Endothelial cell of umbilical vein (primary cell): ENCODE measurements at regions not wholly inside any gene's neighbourhood (a gene's known extent, or its start where the extent isn't known, plus 50 kb on each side); places are given as distances from the start of the nearest gene placed in this dataset.

ENCODE experiments used
- BruUV-seq: library from RNA; stranded (reverse); fragments of 400-500 nt; replicated peaks from 2 replicates; lab custom pipeline; 2021; lab: Mats Ljungman, UMichigan
- CTCF ChIA-PET: fragments of 300-600, 350-600 bp; sonication (Branson Sonifier 250); formaldehyde crosslinking; loops from one replicate; lab custom pipeline; 2021; ENCODE audit warnings: antibody characterized with exemption, inconsistent platforms; lab: Charles Lee
- POLR2A ChIA-PET: fragments of 300-600, 350-600 bp; sonication (Branson Sonifier 250); formaldehyde crosslinking; loops from one replicate; lab custom pipeline; 2021; ENCODE audit warnings: antibody characterized with exemption, inconsistent platforms; lab: Charles Lee
- DNase-seq: peaks from one replicate; pipeline ENCODE4 v3.0.0-alpha.2; 2011; ENCODE audit warnings: low read depth, low spot score
- FAIRE-seq: peaks from 2 replicates; lab custom pipeline; 2011; peaks lifted over from hg19 to GRCh38; lab: Jason Lieb, UNC
- H2AFZ ChIP-seq: 2 replicates; pipeline ENCODE4 v1.6.0; 2012; ENCODE audit warnings: low read depth, low read length, control low read depth, inconsistent platforms
- H3K27ac ChIP-seq: 2 replicates; pipeline ENCODE4 v1.5.1; 2011; ENCODE audit warnings: low read depth, mild to moderate bottlenecking, control low read depth, low read length, moderate library complexity; ENCODE audit not compliant: insufficient read depth
- H3K27me3 ChIP-seq, 2 experiments: 2 replicates each; pipeline versions ENCODE4 v1.6.0 to v1.6.1; 2011; ENCODE audit warnings: low read length in 2 of 2, mixed read lengths in 1 of 2; ENCODE audit not compliant: control insufficient read depth in 2 of 2, insufficient read depth in 2 of 2
- H3K36me3 ChIP-seq, 2 experiments: 2 replicates in 1 of 2; 3 replicates in 1 of 2; pipeline ENCODE4 v1.5.1; 2011; ENCODE audit warnings: low read length in 2 of 2, mild to moderate bottlenecking in 1 of 2, moderate library complexity in 1 of 2; ENCODE audit not compliant: control insufficient read depth in 2 of 2, insufficient read depth in 2 of 2; ENCODE audit errors: extremely low read depth in 1 of 2
- H3K4me1 ChIP-seq: 3 replicates; pipeline ENCODE4 v1.5.1; 2011; ENCODE audit warnings: mild to moderate bottlenecking, low read length; ENCODE audit not compliant: control insufficient read depth, insufficient read depth; ENCODE audit errors: extremely low read depth
- H3K4me2 ChIP-seq: 2 replicates; pipeline ENCODE4 v1.6.1; 2011; ENCODE audit warnings: low read length, control low read depth, mixed read lengths; ENCODE audit not compliant: insufficient read depth
- H3K4me3 ChIP-seq, 3 experiments: fragments of 200-600 bp in 1 of 3; sonication (generic), shearing (Covaris generic) in 1 of 3; replicated peaks in 1 of 3; 2 replicates each; pipeline ENCODE4 v1.5.1; 2011 to 2016; ENCODE audit warnings: control low read depth in 3 of 3, low read length in 3 of 3, mild to moderate bottlenecking in 2 of 3, inconsistent platforms in 1 of 3, low read depth in 1 of 3, moderate library complexity in 1 of 3; ENCODE audit not compliant: insufficient read depth in 1 of 3
- H3K79me2 ChIP-seq: 2 replicates; pipeline ENCODE4 v1.6.0; 2012; ENCODE audit warnings: low read length, inconsistent platforms; ENCODE audit not compliant: control insufficient read depth, insufficient read depth
- H3K9ac ChIP-seq: replicated peaks from 2 replicates; pipeline ENCODE3; 2011; ENCODE audit warnings: low read length, control low read depth; ENCODE audit not compliant: insufficient read depth; ENCODE audit errors: extremely low read depth
- H3K9me1 ChIP-seq: replicated peaks from 3 replicates; pipeline ENCODE4 v1.6.0; 2011; ENCODE audit warnings: mild to moderate bottlenecking, low read length; ENCODE audit not compliant: control insufficient read depth, insufficient read depth; ENCODE audit errors: extremely low read depth
- H3K9me3 ChIP-seq: replicated peaks from 2 replicates; pipeline ENCODE4 v1.5.1; 2012; ENCODE audit warnings: low read length, inconsistent platforms; ENCODE audit not compliant: control insufficient read depth, insufficient read depth
- H4K20me1 ChIP-seq: replicated peaks from 2 replicates; pipeline ENCODE3; 2011; ENCODE audit warnings: mild to moderate bottlenecking, low read length; ENCODE audit not compliant: control insufficient read depth, insufficient read depth; ENCODE audit errors: extremely low read depth
- CTCF ChIP-seq, 2 donors: IDR thresholded peaks; 1 replicate in 1 of 2; 2 replicates in 1 of 2; pipeline ENCODE4 v1.5.1; 2011; ENCODE audit warnings: low read length in 2 of 2, mild to moderate bottlenecking in 2 of 2, moderate library complexity in 2 of 2, control low read depth in 1 of 2, inconsistent platforms in 1 of 2, low read depth in 1 of 2; ENCODE audit not compliant: insufficient read depth in 1 of 2; ENCODE audit errors: extremely low read depth in 1 of 2
- EZH2 ChIP-seq: IDR thresholded peaks from 2 replicates; pipeline ENCODE4 v1.6.1; 2012; ENCODE audit warnings: borderline replicate concordance, low read depth, mild to moderate bottlenecking, moderate library complexity, low read length, inconsistent platforms; ENCODE audit not compliant: severe bottlenecking
- FOS ChIP-seq: IDR thresholded peaks from 2 replicates; pipeline ENCODE4 v1.6.1; 2011; ENCODE audit warnings: mild to moderate bottlenecking, low read length, moderate library complexity, borderline replicate concordance; ENCODE audit not compliant: insufficient read depth
- GATA2 ChIP-seq: IDR thresholded peaks from 2 replicates; pipeline ENCODE4 v1.7.0; 2011; ENCODE audit warnings: low read depth, mild to moderate bottlenecking, moderate library complexity, mixed read lengths, low read length; ENCODE audit not compliant: insufficient read length, insufficient read depth
- JUN ChIP-seq: IDR thresholded peaks from 2 replicates; pipeline ENCODE4 v1.6.1; 2011; ENCODE audit warnings: borderline replicate concordance, low read depth; ENCODE audit not compliant: insufficient read length, insufficient read depth
- MYC ChIP-seq: IDR thresholded peaks from one replicate; pipeline ENCODE4 v1.6.1; 2011; ENCODE audit warnings: mild to moderate bottlenecking, low read depth, low read length
- POLR2A ChIP-seq: IDR thresholded peaks from 2 replicates; pipeline ENCODE4 v1.6.1; 2012; ENCODE audit warnings: low read depth, mild to moderate bottlenecking, control low read depth, low read length
- POLR2AphosphoS5 ChIP-seq: IDR thresholded peaks from 2 replicates; pipeline ENCODE4 v1.6.1; 2012; ENCODE audit warnings: low read depth, mild to moderate bottlenecking, control low read depth, low read length, moderate library complexity; ENCODE audit not compliant: insufficient read depth
- dilution Hi-C: fragments of 300-500 bp; cut with MboI; formaldehyde crosslinking; loops from one replicate; pipeline ENCODE4 v1.15.0; 2019; ENCODE audit warnings: low sequenced_read_pairs; ENCODE audit not compliant: extremely low pct_ligation_motif_present
- intact Hi-C: fragments of 100-400 bp; cut with micrococcal nuclease; formaldehyde crosslinking; loops from one replicate; pipeline ENCODE4 v1.10.0; 2022
- TF ChIP-seq, protein P1 (sequence below): IDR thresholded peaks from 2 replicates; pipeline ENCODE4 v1.6.1; 2011; ENCODE audit not compliant: insufficient read depth, insufficient read length

DNA sequence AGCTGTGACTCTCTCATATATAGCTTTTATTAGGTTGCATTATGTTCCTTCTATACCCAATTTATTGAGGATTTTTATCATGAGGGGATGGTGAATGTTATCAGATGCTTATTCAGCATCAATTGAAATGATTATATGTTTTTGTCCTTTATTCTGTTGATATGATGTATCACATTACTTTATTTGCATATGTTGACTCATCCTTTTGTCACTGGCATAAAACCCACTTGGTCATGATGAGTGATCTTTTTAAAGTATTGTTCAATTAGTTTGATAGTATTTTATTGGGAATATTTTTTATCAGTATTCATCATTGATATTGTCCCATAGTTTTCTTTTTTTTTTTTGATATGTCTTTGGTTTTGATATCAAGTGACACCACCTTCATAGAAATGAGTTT, 529.9 kb downstream of the MMUT start:
- FAIRE-seq: no peak
- DNase-seq: no peak
- H3K27ac ChIP-seq: no peak overlapping the region
- H3K4me2 ChIP-seq: no peak overlapping the region
- no peak overlapping the region for H2AFZ ChIP-seq
- H3K4me1 ChIP-seq: no peaks in the 10 kb centered on the region
- H3K36me3 ChIP-seq: no peaks in the 10 kb centered on the region
- H3K79me2 ChIP-seq: no peaks in the 10 kb centered on the region
- TF ChIP-seq GATA2 (no peak), CTCF (IDR thresholded peaks at IDR 0.05; ENCODE audit: extremely low read depth in 1 of 2, insufficient read depth in 1 of 2, low read depth in 1 of 2, low read length in 2 of 2) (no peak), POLR2A (no peak), POLR2AphosphoS5 (no peak), FOS (no peak), EZH2 (no peak), MYC (no peak), JUN (no peak)
- TF ChIP-seq, protein P1, sequence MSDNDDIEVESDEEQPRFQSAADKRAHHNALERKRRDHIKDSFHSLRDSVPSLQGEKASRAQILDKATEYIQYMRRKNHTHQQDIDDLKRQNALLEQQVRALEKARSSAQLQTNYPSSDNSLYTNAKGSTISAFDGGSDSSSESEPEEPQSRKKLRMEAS: no peak
- H3K4me3 ChIP-seq: no peak overlapping the region
- dilution Hi-C loops (no loop called here), intact Hi-C loops (no loop called here)
- H3K27me3 ChIP-seq: no peaks in the 10 kb centered on the region
- CTCF ChIA-PET: no interaction called here
- POLR2A ChIA-PET: no interaction called here
- H4K20me1 ChIP-seq: no peaks in the 10 kb centered on the region
- no TSS peak for BruUV-seq
- no peaks in the 10 kb centered on the region for H3K9me3 ChIP-seq
- H3K9me1 ChIP-seq: no peaks in the 10 kb centered on the region
- no peak overlapping the region for H3K9ac ChIP-seq
